NCI-H1436 treated with DMSO at 0.1 percent for 48 hours (cell line): ENCODE measurements at regions not wholly inside any gene's neighbourhood (a gene's known extent, or its start where the extent isn't known, plus 50 kb on each side); places are given as distances from the start of the nearest gene placed in this dataset.

Experiments used
- DNase-seq: peaks from one replicate; lab custom pipeline; 2025; lab: John Stamatoyannopoulos, UW

- no peak for DNase-seq
These were observed 370.1 kb downstream of the THBS2 start for GRCh38 chr6:168883410-168884049.

DNA sequence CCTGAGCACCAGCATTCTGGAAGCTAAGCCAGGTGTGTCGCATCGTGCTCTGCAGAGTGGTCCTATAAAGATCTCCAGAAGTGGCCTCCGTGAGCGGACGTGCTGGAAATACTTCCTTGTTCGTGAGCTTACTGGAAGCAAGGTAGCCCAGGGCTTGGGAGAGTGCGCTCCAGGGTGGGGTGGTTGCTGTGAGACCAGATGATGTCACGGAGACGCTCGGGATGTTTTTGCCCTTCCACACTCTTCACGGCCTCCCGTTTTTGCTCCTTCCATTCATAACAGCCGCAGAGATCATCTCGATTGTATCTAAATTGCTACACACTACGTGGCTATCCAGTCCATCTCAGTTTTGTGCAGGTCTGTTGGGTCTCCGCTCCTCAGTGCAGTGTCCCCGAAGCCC lies 373.4 kb downstream of the THBS2 start:
- no peak for DNase-seq

DNA sequence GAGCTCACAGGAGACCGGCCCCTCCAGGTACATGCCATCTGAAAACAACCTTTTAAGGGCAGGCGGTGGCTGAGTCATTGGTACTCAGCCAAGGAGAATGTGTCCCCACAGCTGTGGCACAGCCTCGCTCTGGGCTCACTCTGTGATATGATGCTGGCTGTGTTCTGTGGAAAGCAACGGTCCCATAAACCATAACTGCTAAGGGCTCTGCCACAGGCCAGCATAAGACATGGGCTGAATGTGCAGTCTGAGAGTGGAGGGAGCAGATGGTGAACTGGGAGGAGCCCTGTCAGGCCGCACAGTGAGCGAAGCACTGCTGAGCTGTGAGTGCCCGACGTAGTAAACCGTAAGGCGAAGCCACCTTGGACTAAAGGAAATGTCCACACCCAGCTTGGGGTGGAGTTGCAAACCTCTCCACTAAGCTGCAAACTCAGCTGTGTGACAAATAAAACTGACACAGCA lies 375.8 kb downstream of the THBS2 start:
- DNase-seq: no peak

DNA sequence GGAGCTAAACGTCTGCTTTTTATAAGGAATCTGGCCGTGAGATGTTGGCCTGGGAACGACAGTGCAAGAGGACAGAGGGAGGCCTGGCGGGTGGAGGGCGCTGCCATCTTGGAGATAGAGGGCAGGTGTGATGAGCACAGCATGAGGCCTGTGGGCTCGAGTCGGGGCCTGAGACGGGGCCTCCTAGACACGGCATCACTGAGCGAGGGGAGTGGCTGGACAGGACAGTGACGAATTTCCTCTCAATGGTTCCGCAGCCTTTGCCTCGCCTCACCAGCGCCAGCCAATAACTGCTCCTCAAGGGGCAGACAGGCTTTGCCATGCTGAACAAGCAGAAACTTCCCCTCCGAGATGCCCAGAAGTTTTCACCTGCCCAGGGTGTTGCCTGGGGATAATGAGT lies 376.7 kb downstream of the THBS2 start:
- no peak for DNase-seq

DNA sequence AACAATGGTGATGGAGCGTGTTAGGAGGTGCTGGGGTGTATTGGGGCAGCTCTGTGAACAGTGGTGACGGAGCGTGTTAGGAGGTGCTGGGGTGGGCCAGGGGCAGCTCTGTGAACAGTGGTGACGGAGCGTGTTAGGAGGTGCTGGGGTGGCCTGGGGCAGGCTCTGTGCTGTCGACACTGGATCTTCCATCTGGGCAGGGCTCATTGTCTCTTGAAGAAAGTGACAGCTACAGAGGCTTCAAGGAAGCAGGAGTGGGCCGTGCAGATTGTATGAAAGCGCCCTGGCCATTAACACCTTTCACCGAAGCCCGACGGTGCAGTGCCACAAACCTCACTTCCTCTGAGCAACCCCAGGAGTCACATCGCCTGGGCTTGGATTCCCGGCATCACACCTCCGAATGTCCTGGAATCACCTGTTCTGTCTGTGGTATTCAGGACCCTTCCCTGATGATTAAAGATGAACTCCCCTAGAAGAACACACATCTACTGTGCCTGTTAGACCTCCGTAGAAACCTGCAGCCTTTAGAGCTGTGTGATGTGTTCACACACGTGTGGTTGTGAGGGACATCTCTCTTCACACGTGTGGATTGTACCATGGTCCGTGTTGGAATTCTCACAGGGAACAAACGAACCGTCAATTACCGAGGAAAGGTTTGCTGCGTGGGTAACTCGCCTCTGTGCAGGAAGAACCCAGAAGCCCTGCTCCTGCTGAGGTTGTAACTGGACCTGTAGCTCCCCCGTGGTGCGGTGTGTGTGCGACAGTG lies 377.7 kb downstream of the THBS2 start:
- DNase-seq: no peak

DNA sequence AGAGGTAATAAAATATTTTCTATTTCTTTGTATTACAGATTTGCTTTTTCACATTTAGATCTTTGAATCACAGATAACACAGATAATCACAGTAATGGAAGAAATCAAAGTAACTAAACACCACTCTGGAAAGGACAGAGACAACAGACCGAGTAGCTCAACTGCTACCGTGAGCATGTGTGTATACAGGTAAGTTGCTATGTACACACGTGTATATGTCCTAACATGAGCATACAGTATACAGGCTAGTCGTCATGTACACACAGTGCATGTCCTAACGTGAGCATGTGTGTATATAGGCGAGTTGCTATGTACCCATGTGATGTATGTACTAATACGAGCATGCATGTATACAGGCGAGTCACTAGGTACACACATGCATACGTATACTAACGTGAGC lies 379.0 kb downstream of the THBS2 start:
- no peak for DNase-seq

DNA sequence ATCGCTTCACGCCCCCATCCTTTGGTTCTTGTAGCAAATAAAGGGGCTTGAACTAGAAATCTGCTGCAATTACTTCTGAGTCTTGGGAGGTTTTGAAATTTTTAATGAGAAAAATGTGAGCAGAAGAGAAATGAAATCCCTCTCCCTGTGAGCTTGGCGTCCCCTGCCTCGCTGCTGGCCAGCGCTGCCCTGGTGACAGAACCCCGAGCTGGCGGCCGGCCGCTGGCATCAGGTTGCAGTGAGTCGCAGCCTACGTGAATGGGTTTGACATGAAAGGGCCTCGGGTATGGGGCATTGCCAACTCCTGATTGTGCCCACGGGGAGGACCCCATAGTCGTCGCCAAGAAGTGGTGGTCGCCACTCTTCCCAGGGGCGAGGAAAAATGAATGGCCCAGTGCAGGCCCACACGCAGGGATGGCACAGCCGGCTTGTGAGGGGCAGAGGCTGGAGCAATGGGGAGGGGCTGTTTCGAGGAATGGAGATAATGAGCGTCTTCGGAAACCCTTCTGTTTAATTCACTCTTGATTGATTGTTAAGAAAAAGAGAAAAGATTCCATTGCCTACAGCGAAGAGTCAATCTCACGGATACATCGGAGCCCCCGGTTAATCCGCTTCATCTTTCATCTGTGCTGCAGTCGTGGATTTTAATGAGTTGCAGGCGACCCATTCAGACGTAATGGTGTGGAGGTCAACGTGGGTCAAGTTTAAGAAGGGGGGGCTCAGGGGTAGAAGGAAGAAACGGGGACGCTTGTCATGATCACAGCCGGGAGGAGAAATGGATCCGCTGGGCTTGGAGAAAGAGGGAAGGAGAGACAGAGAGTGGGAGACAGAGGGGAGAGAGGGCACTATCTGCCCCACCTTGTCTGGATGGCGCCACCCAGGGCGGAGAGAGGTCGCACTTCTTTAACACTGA lies 380.1 kb downstream of the THBS2 start:
- DNase-seq: no peak

GRCh38 chr6:168871642-168872315 lies 381.9 kb downstream of the THBS2 start:
- no peak for DNase-seq

- DNase-seq: no peak
These were observed 382.7 kb downstream of the THBS2 start for GRCh38 chr6:168870982-168871381.

GRCh38 chr6:168867247-168868102 lies 386.2 kb downstream of the THBS2 start:
- no peak for DNase-seq

DNA sequence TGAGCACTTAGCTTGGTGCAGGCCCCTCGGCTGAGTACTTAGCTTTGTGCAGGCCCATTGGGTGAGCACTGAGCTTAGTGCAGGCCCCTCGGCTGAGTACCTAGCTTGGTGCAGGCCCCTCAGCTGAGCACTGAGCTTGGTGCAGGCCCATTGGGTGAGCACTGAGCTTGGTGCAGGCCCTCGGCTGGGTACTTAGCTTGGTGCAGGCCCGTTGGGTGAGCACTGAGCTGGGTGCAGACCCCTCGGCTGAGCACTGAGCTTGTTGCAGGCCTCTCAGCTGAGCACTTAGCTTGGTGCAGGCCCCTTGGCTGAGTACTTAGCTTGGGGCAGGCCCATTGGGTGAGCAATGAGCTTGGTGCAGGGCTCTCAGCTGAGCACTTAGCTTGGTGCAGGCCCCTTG lies 387.1 kb downstream of the THBS2 start:
- no peak for DNase-seq

- DNase-seq: no peak
These were observed 388.1 kb downstream of the THBS2 start for GRCh38 chr6:168865522-168865921.

GRCh38 chr6:168864541-168865460 lies 388.8 kb downstream of the THBS2 start:
- DNase-seq: no peak

DNA sequence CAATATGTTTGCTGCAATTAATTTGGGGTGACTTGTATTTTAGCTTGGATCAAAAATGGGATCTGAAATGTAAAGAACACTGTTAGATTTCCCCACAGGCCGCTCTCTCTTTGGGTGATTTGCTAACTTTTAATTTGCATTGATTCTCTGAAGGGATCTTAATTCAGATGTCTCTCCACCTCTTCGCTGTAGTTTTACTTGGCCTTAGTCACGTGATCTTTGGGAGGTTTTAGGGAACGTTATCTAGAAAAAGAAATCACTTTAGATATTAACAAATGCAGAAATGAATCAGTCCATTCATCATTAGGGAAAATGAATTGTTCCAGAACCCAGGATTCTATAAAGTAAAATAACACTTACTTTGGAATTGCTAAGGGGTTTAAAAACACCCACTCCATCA lies 390.2 kb downstream of the THBS2 start:
- DNase-seq: no peak

- no peak for DNase-seq
These were observed 391.2 kb downstream of the THBS2 start for GRCh38 chr6:168862346-168862980.

- no peak for DNase-seq
These were observed 392.7 kb downstream of the THBS2 start for GRCh38 chr6:168860987-168861386.

- DNase-seq: no peak
These were observed 393.3 kb downstream of the THBS2 start for GRCh38 chr6:168860341-168860740.

- no peak for DNase-seq
These were observed 394.7 kb downstream of the THBS2 start for GRCh38 chr6:168858926-168859325.

DNA sequence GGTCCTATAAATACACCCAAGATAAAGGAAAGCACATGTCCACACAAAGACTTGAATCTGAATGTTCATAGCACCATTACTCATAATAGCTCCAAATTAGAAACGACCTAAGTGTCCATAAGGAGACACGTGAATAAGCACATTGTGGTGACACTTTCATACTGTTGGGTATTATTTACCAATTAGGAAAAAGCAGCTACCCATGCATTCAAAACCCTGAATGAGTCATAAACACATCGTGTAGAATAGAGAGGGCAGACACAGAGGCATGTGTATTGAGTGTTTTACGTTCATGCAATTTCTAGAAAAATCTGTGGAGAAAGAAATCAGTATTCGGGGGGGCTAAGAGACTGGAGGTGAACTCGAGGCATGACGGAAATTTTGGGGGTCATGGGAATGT lies 396.7 kb downstream of the THBS2 start:
- no peak for DNase-seq
